ENCODE measurements at regions not wholly inside any gene's neighbourhood (a gene's known extent, or its start where the extent isn't known, plus 50 kb on each side); places are given as distances from the start of the nearest gene placed in this dataset.
A peak's percentile ranks its signal among the peaks of the same experiment; 100 is the strongest.
"Not testable (repeated sequence)": the region's sequence is repeated elsewhere in the genome, so short reads cannot be mapped to it uniquely, and the experiment has no call there.

DNA sequence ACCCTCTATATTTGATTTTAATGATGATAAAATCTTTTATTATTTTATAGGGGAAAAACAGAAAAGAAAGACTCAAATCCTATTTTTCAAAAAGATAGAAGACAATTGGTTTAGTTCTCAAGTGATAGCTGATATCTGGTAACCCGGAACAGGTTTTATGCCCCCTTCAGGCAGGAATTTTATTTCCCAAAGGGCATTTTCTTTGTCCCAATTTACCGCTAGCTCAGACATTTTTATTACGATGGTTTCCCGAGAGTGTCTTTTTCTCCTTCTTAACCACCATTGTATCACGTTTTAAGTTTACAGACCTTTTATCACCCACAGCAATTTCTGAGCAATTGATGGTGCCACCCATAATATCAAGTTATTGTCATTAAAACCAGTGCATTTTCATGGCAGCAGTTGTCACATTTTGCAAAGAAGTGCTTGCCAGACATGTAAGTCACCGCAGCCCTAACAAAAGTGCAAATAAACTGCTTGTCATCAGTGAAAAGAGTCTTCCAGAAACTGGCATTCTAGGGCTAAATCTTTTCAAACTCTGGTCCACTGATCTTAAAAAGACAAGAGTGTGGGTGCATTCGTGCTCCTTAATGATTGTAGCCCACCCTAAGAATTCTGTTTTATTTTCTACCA is 204.8 kb upstream of the VCX start:
- H3K36me3 ChIP-seq (ENCODE audit: control insufficient read depth, insufficient read depth, low read length, severe bottlenecking), result no peaks in the 10 kb centered on the region
- no peaks in the 10 kb centered on the region for H3K9me3 ChIP-seq (ENCODE audit: control insufficient read depth, low read length)
- no peak for DNase-seq (ENCODE audit: low read depth)
- H3K4me3 ChIP-seq (ENCODE audit: low read length), result no peak overlapping the region
- H3K4me1 ChIP-seq (ENCODE audit: control insufficient read depth, insufficient read depth, low read length), result no peaks in the 10 kb centered on the region
- no peaks in the 10 kb centered on the region for H3K27me3 ChIP-seq (replicated peaks; ENCODE audit: control insufficient read depth, insufficient read depth, low read length)
- H3K9ac ChIP-seq (ENCODE audit: low read length), result no peak overlapping the region

DNA sequence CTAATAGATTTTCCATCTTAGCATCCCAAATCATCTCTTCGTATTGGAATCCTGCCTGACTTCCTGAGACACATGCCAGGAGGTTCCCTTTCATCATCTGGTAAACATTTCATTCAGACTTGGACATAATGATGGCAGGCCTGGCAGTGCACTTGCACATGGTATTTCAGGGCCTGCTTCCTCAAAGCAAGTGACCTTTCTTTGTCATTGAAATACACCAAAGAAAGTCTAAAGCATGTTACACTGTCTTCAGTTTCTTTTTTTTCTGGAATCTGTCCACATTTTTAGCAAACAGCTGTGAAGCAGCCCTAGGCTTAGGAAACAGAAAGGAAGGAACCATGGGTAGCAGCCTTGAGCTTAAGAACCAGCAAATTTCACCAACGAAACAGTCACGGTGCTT is 205.9 kb upstream of the VCX start:
- Histone ChIP-seq H3K4me1 (ENCODE audit: control insufficient read depth, insufficient read depth, low read length) (no peaks in the 10 kb centered on the region), H3K9me3 (ENCODE audit: control insufficient read depth, low read length) (no peaks in the 10 kb centered on the region), H3K36me3 (ENCODE audit: control insufficient read depth, insufficient read depth, low read length, severe bottlenecking) (no peaks in the 10 kb centered on the region), H3K9ac (ENCODE audit: low read length) (no peak overlapping the region), H3K27me3 (replicated peaks; ENCODE audit: control insufficient read depth, insufficient read depth, low read length) (no peaks in the 10 kb centered on the region), H3K4me3 (ENCODE audit: low read length) (no peak overlapping the region)
- no peak for DNase-seq (ENCODE audit: low read depth)

DNA sequence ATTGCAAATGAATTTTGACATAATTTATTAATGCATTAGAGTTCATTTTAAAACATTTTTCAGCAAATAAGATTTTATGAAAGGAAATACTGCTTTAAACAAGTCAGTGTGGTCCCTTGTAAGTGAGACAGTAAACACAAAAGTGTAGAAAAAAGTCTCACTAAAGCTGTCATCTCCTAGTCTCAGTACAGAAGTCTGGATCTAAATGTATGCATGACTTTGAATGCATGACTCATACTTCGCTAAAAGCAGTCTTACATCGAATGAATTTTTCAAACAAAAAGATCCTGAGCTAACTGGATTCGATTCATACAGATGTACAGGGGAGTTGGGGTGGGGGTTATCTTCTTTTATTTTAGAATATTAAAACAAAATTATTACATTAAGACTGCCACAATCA is 207.4 kb upstream of the VCX start:
- Histone ChIP-seq H3K27me3 (replicated peaks; ENCODE audit: control insufficient read depth, insufficient read depth, low read length) (no peaks in the 10 kb centered on the region), H3K36me3 (ENCODE audit: control insufficient read depth, insufficient read depth, low read length, severe bottlenecking) (no peaks in the 10 kb centered on the region), H3K4me3 (ENCODE audit: low read length) (no peak overlapping the region), H3K9ac (ENCODE audit: low read length) (no peak overlapping the region), H3K4me1 (ENCODE audit: control insufficient read depth, insufficient read depth, low read length) (no peaks in the 10 kb centered on the region), H3K9me3 (ENCODE audit: control insufficient read depth, low read length) (no peaks in the 10 kb centered on the region)
- no peak for DNase-seq (ENCODE audit: low read depth)

DNA sequence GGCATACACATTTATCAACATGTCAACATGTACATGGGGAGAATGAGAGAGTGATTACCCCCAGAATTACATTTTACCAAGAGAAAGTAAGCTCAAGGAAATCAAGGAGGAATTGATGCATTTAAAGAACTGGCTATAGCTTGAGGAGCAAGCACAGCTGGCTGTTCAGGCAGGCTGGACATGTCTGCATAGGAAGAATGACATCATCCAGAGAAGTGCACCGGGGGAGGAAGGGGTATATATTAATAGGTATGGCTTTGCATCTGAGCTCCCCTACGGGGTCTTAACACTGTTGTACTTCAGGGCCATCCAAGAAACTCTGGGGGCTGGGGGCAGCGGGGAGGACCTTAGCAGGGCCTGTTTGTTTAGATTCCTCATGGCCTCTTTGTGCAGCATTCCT is 222.4 kb upstream of the VCX start:
- Histone ChIP-seq H3K27me3 (replicated peaks; ENCODE audit: control insufficient read depth, insufficient read depth, low read length) (no peaks in the 10 kb centered on the region), H3K4me1 (ENCODE audit: control insufficient read depth, insufficient read depth, low read length) (no peaks in the 10 kb centered on the region), H3K36me3 (ENCODE audit: control insufficient read depth, insufficient read depth, low read length, severe bottlenecking) (no peaks in the 10 kb centered on the region), H3K4me3 (ENCODE audit: low read length) (no peak overlapping the region), H3K9ac (ENCODE audit: low read length) (no peak overlapping the region), H3K9me3 (ENCODE audit: control insufficient read depth, low read length) (peaks cover 2% of the 10 kb centered on the region)
- no peak for DNase-seq (ENCODE audit: low read depth)

DNA sequence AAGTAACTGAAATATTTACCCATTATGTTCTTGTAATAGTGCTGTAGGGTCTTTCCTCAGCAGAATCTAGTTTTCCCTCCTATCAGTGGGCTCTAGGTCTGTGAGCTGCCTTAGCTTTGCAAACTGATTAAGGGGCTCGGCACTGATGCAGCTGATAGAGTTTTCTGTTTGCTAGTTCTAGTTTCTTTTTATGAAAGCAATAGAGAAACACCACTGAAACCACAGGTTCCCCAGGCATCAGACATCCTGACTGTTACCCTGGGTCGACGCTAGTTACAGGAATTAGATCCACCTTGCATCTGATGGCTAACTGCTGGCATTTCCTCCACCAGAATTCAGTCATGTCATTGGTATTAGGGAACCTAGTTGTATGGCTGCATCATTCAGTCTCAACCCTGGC is 225.0 kb upstream of the VCX start:
- no peaks in the 10 kb centered on the region for H3K9me3 ChIP-seq (ENCODE audit: control insufficient read depth, low read length)
- no peaks in the 10 kb centered on the region for H3K27me3 ChIP-seq (replicated peaks; ENCODE audit: control insufficient read depth, insufficient read depth, low read length)
- no peak for DNase-seq (ENCODE audit: low read depth)
- H3K4me1 ChIP-seq (ENCODE audit: control insufficient read depth, insufficient read depth, low read length), result no peaks in the 10 kb centered on the region
- H3K36me3 ChIP-seq (ENCODE audit: control insufficient read depth, insufficient read depth, low read length, severe bottlenecking), result no peaks in the 10 kb centered on the region
- H3K4me3 ChIP-seq (ENCODE audit: low read length), result no peak overlapping the region
- H3K9ac ChIP-seq (ENCODE audit: low read length), result no peak overlapping the region

DNA sequence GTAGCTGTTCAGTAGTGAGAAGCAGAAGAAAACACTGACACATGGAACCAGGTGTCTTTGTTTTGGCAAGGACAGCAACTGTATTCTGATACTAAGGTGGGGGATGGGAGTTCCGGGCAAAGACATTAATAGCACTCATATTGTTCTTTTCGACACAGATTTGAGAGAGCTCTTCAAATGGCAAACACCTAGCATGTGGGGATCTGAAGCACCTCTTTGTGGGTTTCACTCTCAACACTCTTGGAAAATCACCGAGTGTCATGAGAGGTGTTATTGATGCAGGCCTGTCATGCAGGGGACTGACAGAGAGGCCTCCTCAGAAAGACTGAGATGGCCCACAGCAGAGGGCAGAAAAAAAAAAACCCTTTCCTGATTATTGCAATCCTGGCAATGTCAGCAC is 228.4 kb upstream of the VCX start:
- Histone ChIP-seq H3K9me3 (ENCODE audit: control insufficient read depth, low read length) (peaks cover 3% of the 10 kb centered on the region), H3K4me3 (ENCODE audit: low read length) (no peak overlapping the region), H3K4me1 (ENCODE audit: control insufficient read depth, insufficient read depth, low read length) (no peaks in the 10 kb centered on the region), H3K36me3 (ENCODE audit: control insufficient read depth, insufficient read depth, low read length, severe bottlenecking) (no peaks in the 10 kb centered on the region), H3K27me3 (replicated peaks; ENCODE audit: control insufficient read depth, insufficient read depth, low read length) (no peaks in the 10 kb centered on the region), H3K9ac (ENCODE audit: low read length) (no peak overlapping the region)
- DNase-seq (ENCODE audit: low read depth), result no peak

DNA sequence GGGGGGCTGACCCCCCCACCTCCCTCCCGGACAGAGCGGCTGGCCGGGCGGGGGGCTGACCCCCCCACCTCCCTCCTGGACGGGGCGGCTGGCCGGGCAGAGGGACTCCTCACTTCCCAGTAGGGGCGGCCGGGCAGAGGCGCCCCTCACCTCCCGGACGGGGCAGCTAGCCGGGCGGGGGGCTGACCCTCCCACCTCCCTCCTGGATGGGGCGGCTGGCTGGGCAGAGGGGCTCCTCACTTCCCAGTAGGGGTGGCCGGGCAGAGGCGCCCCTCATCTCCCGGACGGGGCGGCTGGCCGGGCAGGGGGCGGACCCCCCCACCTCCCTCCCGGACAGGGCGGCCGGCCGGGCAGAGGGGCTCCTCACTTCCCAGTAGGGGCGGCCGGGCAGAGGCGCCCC is 234.3 kb upstream of the VCX start:
- not testable (repeated sequence) for H3K9me3 ChIP-seq (ENCODE audit: control insufficient read depth, low read length); H3K4me3 ChIP-seq (ENCODE audit: low read length); H3K27me3 ChIP-seq (replicated peaks; ENCODE audit: control insufficient read depth, insufficient read depth, low read length); H3K36me3 ChIP-seq (ENCODE audit: control insufficient read depth, insufficient read depth, low read length, severe bottlenecking); DNase-seq (ENCODE audit: low read depth); H3K9ac ChIP-seq (ENCODE audit: low read length); H3K4me1 ChIP-seq (ENCODE audit: control insufficient read depth, insufficient read depth, low read length)

DNA sequence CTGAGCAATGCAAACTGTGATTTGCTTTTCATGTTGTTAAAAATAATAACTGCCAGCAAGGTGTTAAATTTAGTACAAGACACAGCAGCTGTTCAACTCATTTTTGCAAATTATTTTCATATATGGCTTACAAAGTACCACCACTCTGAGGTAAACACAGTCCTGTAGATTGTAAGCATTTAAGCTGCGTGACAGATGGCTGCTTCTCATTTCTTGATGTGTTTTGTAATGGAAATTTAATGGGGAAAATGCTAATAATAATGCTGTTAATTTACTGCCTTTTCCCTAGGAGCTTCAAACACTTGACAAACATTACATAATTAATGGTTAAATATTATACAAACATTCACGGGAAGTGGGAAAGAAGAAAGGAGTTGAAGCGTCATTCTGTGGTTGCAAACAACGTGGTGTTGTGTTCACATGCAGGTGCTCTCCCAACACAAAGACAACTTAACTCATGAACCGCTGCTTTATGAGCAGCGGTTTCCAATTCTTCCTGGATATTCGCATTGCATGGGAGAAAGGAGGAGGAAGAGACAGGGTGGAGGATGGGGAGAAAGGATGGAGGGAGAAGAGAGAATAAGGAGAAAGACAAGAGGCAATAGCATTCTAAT is 236.8 kb upstream of the VCX start:
- peaks cover 10% of the 10 kb centered on the region for H3K9me3 ChIP-seq (ENCODE audit: control insufficient read depth, low read length)
- H3K27me3 ChIP-seq (replicated peaks; ENCODE audit: control insufficient read depth, insufficient read depth, low read length), result no peaks in the 10 kb centered on the region
- no peak overlapping the region for H3K9ac ChIP-seq (ENCODE audit: low read length)
- H3K4me1 ChIP-seq (ENCODE audit: control insufficient read depth, insufficient read depth, low read length), result no peaks in the 10 kb centered on the region
- DNase-seq (ENCODE audit: low read depth), result no peak
- H3K4me3 ChIP-seq (ENCODE audit: low read length), result no peak overlapping the region
- H3K36me3 ChIP-seq (ENCODE audit: control insufficient read depth, insufficient read depth, low read length, severe bottlenecking), result no peaks in the 10 kb centered on the region

DNA sequence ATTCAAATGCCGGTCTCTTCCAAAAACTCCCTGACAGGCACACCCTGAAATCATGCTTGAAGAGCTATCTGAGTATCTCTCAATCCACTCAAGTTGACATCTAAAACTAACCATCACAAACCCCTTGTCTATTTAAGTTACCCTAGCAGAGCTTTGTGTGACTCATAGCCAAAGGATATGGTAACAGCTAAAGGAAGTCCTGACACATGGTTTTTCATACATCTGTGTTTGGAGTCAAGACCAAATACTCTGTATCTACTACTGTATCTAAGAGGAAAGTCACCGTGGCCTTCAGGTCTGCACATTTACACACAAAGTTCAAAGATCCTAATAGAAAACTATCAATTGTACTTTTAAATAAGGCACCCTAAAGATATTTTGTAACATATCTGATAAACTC is 239.6 kb upstream of the VCX start:
- H3K4me3 ChIP-seq (ENCODE audit: low read length), result no peak overlapping the region
- H3K27me3 ChIP-seq (replicated peaks; ENCODE audit: control insufficient read depth, insufficient read depth, low read length), result no peaks in the 10 kb centered on the region
- no peaks in the 10 kb centered on the region for H3K4me1 ChIP-seq (ENCODE audit: control insufficient read depth, insufficient read depth, low read length)
- H3K9ac ChIP-seq (ENCODE audit: low read length), result no peak overlapping the region
- no peak for DNase-seq (ENCODE audit: low read depth)
- H3K36me3 ChIP-seq (ENCODE audit: control insufficient read depth, insufficient read depth, low read length, severe bottlenecking), result no peaks in the 10 kb centered on the region
- H3K9me3 ChIP-seq (ENCODE audit: control insufficient read depth, low read length), result peaks cover 10% of the 10 kb centered on the region

DNA sequence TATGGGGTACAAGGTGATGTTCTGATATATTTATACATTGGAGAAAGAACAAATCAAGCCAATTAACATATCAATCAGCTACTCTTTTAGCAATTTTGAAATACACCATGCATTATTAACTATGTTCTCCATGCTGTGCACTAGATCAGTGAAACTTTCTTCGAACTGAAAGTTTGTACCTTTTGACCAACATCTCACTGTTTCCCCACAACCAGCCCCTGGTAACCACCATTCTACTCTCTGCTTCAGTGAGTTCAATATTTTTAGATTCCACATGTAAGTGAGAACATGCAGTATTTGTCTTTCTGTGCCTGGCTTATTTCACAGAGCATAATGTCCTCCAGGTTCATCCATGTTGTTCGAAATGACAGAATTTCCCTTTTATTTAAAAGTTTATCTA is 246.1 kb upstream of the VCX start:
- Histone ChIP-seq H3K27me3 (replicated peaks; ENCODE audit: control insufficient read depth, insufficient read depth, low read length) (no peaks in the 10 kb centered on the region), H3K4me3 (ENCODE audit: low read length) (no peak overlapping the region), H3K4me1 (ENCODE audit: control insufficient read depth, insufficient read depth, low read length) (no peaks in the 10 kb centered on the region), H3K36me3 (ENCODE audit: control insufficient read depth, insufficient read depth, low read length, severe bottlenecking) (no peaks in the 10 kb centered on the region), H3K9me3 (ENCODE audit: control insufficient read depth, low read length) (peaks cover 5% of the 10 kb centered on the region), H3K9ac (ENCODE audit: low read length) (no peak overlapping the region)
- DNase-seq (ENCODE audit: low read depth), result no peak

DNA sequence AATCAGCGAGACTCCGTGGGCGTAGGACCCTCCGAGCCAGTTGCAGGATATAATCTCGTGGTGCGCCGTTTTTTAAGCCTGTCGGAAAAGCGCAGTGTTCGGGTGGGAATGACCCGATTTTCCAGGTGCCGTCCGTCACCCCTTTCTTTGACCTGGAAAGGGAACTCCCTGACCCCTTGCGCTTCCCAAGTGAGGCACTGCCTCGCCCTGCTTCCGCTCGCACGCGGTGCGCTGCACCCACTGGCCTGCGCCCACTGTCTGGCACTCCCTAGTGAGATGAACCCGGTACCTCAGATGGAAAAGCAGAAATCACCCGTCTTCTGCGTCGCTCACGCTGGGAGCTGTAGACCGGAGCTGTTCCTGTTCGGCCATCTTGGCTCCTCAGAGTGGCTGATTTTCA is 249.6 kb upstream of the VCX start:
- not testable (repeated sequence) for DNase-seq (ENCODE audit: low read depth); H3K9ac ChIP-seq (ENCODE audit: low read length); H3K9me3 ChIP-seq (ENCODE audit: control insufficient read depth, low read length); H3K36me3 ChIP-seq (ENCODE audit: control insufficient read depth, insufficient read depth, low read length, severe bottlenecking); H3K27me3 ChIP-seq (replicated peaks; ENCODE audit: control insufficient read depth, insufficient read depth, low read length); H3K4me1 ChIP-seq (ENCODE audit: control insufficient read depth, insufficient read depth, low read length); H3K4me3 ChIP-seq (ENCODE audit: low read length)

DNA sequence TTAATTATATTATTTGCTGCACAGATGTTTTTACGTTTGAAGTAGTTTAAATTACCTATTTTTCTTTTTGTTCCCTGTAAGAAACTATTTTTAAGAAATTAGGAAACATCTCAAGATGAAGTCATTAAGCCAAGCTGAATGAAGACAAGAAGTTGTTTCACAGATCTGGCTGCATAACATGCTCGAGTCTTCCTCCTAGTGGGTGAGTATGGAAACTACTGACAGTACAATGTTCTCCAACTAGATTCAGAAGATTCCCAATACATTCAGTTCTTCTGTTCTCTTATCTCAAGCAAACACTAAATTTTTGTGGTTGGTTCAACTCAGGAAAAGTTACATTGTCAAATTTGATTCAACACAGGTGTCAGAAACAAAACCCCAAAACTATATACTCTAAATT is 256.8 kb upstream of the VCX start:
- Histone ChIP-seq H3K27me3 (replicated peaks; ENCODE audit: control insufficient read depth, insufficient read depth, low read length) (no peaks in the 10 kb centered on the region), H3K9me3 (ENCODE audit: control insufficient read depth, low read length) (no peaks in the 10 kb centered on the region), H3K36me3 (ENCODE audit: control insufficient read depth, insufficient read depth, low read length, severe bottlenecking) (no peaks in the 10 kb centered on the region), H3K4me1 (ENCODE audit: control insufficient read depth, insufficient read depth, low read length) (no peaks in the 10 kb centered on the region), H3K9ac (ENCODE audit: low read length) (no peak overlapping the region), H3K4me3 (ENCODE audit: low read length) (no peak overlapping the region)
- peak; percentile 64 for DNase-seq (ENCODE audit: low read depth)
